ENCODE measurements at regions not wholly inside any gene's neighbourhood (a gene's known extent, or its start where the extent isn't known, plus 50 kb on each side); places are given as distances from the start of the nearest gene placed in this dataset.

- Histone ChIP-seq H3K36me3 (replicated peaks in 1 of 2; ENCODE audit: control insufficient read depth in 1 of 2, insufficient read depth in 2 of 2, low read length in 2 of 2) (no peaks in the 10 kb centered on the region), H3K79me2 (ENCODE audit: insufficient read depth, low read length) (no peaks in the 10 kb centered on the region), H3K27ac (ENCODE audit: extremely low read length, insufficient read depth, low read length) (no peak overlapping the region), H3K4me2 (ENCODE audit: low read depth, low read length) (no peak overlapping the region), H3K9ac (ENCODE audit: insufficient read depth, low read depth, low read length) (no peak overlapping the region), H2AFZ (ENCODE audit: low read length) (no peak overlapping the region), H3K4me3 (replicated peaks in 1 of 3; ENCODE audit: insufficient read depth in 1 of 3, low read depth in 2 of 3, low read length in 3 of 3) (no peak overlapping the region), H3K27me3 (ENCODE audit: control insufficient read depth in 1 of 2, insufficient read depth in 2 of 2, low read length in 2 of 2) (no peaks in the 10 kb centered on the region), H4K20me1 (ENCODE audit: insufficient read depth, low read length) (no peaks in the 10 kb centered on the region), H3K4me1 (ENCODE audit: insufficient read depth, low read length) (no peaks in the 10 kb centered on the region), H3K9me3 (ENCODE audit: low read length) (no peaks in the 10 kb centered on the region)
- FAIRE-seq: no peak
- BruUV-seq (replicated peaks): no TSS peak
- WGBS (ENCODE audit: low lambda C conversion rate): 51% methylated on average over 2 of the region's 2 CpGs
- intact Hi-C loops (cut with micrococcal nuclease; ENCODE audit: unreplicated experiment) (no loop called here), in situ Hi-C loops (cut with HindIII; ENCODE audit: extremely low pct_ligation_motif_present, low pct_unique_long_range_greater_than_20kb) (no loop called here)
- CTCF ChIA-PET (ENCODE audit: low intra/inter-chr PET ratio, low total read pairs): no interaction called here
- no peak for ATAC-seq
- POLR2A ChIA-PET: no interaction called here
- no peak for DNase-seq (ENCODE audit: low spot score)
- TF ChIP-seq REST (IDR thresholded peaks at IDR 0.05; ENCODE audit: borderline replicate concordance in 1 of 2, low read depth in 1 of 2, low read length in 2 of 2) (no peak), MTF2 (CRISPR knock-in tag; IDR thresholded peaks at IDR 0.05; ENCODE audit: borderline replicate concordance) (no peak), ZBTB38 (CRISPR knock-in tag; IDR thresholded peaks at IDR 0.05) (no peak), ZNF672 (CRISPR knock-in tag; IDR thresholded peaks at IDR 0.05) (no peak), RARA (CRISPR knock-in tag; IDR thresholded peaks at IDR 0.05) (no peak), HES4 (CRISPR knock-in tag; IDR thresholded peaks at IDR 0.05; ENCODE audit: borderline replicate concordance) (no peak), GPBP1L1 (CRISPR knock-in tag; IDR thresholded peaks at IDR 0.05) (no peak), SNAPC2 (CRISPR knock-in tag; IDR thresholded peaks at IDR 0.05) (no peak), ZNF484 (CRISPR knock-in tag; IDR thresholded peaks at IDR 0.05; ENCODE audit: borderline replicate concordance, low read depth) (no peak), ZNF839 (CRISPR knock-in tag; IDR thresholded peaks at IDR 0.05; ENCODE audit: borderline replicate concordance) (no peak), SMYD3 (CRISPR knock-in tag; IDR thresholded peaks at IDR 0.05) (no peak), ZNF121 (CRISPR knock-in tag; IDR thresholded peaks at IDR 0.05) (no peak)
- TF ChIP-seq, protein P1, sequence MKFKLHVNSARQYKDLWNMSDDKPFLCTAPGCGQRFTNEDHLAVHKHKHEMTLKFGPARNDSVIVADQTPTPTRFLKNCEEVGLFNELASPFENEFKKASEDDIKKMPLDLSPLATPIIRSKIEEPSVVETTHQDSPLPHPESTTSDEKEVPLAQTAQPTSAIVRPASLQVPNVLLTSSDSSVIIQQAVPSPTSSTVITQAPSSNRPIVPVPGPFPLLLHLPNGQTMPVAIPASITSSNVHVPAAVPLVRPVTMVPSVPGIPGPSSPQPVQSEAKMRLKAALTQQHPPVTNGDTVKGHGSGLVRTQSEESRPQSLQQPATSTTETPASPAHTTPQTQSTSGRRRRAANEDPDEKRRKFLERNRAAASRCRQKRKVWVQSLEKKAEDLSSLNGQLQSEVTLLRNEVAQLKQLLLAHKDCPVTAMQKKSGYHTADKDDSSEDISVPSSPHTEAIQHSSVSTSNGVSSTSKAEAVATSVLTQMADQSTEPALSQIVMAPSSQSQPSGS (CRISPR knock-in tag; IDR thresholded peaks at IDR 0.05): no peak
- TF ChIP-seq, protein P2, sequence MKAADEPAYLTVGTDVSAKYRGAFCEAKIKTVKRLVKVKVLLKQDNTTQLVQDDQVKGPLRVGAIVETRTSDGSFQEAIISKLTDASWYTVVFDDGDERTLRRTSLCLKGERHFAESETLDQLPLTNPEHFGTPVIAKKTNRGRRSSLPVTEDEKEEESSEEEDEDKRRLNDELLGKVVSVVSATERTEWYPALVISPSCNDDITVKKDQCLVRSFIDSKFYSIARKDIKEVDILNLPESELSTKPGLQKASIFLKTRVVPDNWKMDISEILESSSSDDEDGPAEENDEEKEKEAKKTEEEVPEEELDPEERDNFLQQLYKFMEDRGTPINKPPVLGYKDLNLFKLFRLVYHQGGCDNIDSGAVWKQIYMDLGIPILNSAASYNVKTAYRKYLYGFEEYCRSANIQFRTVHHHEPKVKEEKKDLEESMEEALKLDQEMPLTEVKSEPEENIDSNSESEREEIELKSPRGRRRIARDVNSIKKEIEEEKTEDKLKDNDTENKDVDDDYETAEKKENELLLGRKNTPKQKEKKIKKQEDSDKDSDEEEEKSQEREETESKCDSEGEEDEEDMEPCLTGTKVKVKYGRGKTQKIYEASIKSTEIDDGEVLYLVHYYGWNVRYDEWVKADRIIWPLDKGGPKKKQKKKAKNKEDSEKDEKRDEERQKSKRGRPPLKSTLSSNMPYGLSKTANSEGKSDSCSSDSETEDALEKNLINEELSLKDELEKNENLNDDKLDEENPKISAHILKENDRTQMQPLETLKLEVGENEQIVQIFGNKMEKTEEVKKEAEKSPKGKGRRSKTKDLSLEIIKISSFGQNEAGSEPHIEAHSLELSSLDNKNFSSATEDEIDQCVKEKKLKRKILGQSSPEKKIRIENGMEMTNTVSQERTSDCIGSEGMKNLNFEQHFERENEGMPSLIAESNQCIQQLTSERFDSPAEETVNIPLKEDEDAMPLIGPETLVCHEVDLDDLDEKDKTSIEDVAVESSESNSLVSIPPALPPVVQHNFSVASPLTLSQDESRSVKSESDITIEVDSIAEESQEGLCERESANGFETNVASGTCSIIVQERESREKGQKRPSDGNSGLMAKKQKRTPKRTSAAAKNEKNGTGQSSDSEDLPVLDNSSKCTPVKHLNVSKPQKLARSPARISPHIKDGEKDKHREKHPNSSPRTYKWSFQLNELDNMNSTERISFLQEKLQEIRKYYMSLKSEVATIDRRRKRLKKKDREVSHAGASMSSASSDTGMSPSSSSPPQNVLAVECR (CRISPR knock-in tag; IDR thresholded peaks at IDR 0.05; ENCODE audit: borderline replicate concordance): no peak
Measured at GRCh38 chr10:75304741-75305390, 69.1 kb upstream of the COMTD1 start.

Data from HepG2 (cell line).